Small intestine (tissue), 7 donors: ENCODE measurements at regions not wholly inside any gene's neighbourhood (a gene's known extent, or its start where the extent isn't known, plus 50 kb on each side); places are given as distances from the start of the nearest gene placed in this dataset.
"Not testable (repeated sequence)": the region's sequence is repeated elsewhere in the genome, so short reads cannot be mapped to it uniquely, and the experiment has no call there.

Experiments
- DNase-seq, 2 donors: peaks; one replicate each; pipeline versions ENCODE4 v3.0.0 to v3.0.0-alpha.2; 2013
- FAIRE-seq: peaks from 2 replicates; lab custom pipeline; 2012; peaks lifted over from hg19 to GRCh38; lab: Jason Lieb, UNC
- H3K27ac ChIP-seq, 3 donors: one replicate each; pipeline ENCODE4 v1.5.1; 2013; ENCODE audit warnings: low read length in 2 of 3, mild to moderate bottlenecking in 2 of 3, control low read depth in 1 of 3, inconsistent platforms in 1 of 3, low read depth in 1 of 3, moderate library complexity in 1 of 3
- H3K27me3 ChIP-seq, 3 donors: one replicate each; pipeline ENCODE4 v1.6.1; 2013; ENCODE audit warnings: low read length in 3 of 3, inconsistent platforms in 1 of 3; ENCODE audit not compliant: control insufficient read depth in 3 of 3, insufficient read depth in 3 of 3
- H3K36me3 ChIP-seq, 3 donors: one replicate each; pipeline ENCODE4 v1.6.1; 2013; ENCODE audit warnings: low read length in 3 of 3, inconsistent platforms in 1 of 3, low read depth in 1 of 3, mild to moderate bottlenecking in 1 of 3, moderate library complexity in 1 of 3; ENCODE audit not compliant: control insufficient read depth in 3 of 3, insufficient read depth in 2 of 3
- H3K4me1 ChIP-seq, 3 donors: one replicate each; pipeline ENCODE4 v1.6.1; 2013; ENCODE audit warnings: low read length in 2 of 3, inconsistent platforms in 1 of 3, low read depth in 1 of 3, mild to moderate bottlenecking in 1 of 3, moderate library complexity in 1 of 3; ENCODE audit not compliant: control insufficient read depth in 3 of 3, insufficient read depth in 2 of 3
- H3K4me3 ChIP-seq, 3 donors: one replicate each; pipeline ENCODE4 v1.5.1; 2013; ENCODE audit warnings: low read length in 3 of 3, control low read depth in 1 of 3, inconsistent platforms in 1 of 3, low read depth in 1 of 3, mild to moderate bottlenecking in 1 of 3, moderate library complexity in 1 of 3
- H3K9me3 ChIP-seq, 2 donors: one replicate each; pipeline ENCODE4 v1.6.1; 2013; ENCODE audit warnings: low read depth in 1 of 2, low read length in 1 of 2; ENCODE audit not compliant: control insufficient read depth in 2 of 2, insufficient read depth in 1 of 2
- WGBS, 3 donors: extraction: QIAGEN DNeasy Blood & Tissue Kit; methylation state at CpG; one replicate each; pipeline ENCODE4 v1.1.7; 2013; 5-methylcytosine and 5-hydroxymethylcytosine counted together
- donor health status: healthy with polysubstance abuse.
- donor health status: control.
- donor health status: control.
- donor health status: Bipolar disorder and iron deficiency.
- donor health status: healthy.

DNA sequence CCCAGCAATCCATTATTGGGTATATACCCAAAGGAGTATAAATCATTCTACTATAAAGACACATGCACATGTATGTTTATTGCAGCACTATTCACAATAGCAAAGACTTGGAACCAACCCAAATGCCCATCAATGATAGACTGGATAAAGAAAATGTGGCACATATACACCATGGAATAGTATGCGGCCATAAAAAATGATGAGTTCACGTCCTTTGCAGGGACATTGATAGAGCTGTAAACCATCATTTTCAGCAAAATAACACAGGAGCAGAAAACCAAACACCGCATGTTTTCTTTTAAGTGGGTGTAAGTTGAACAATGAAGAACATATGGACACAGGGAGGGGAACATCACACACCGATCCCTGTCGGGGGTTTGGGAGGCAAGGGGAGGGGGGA, 56.7 kb downstream of the PALS2 start:
- WGBS, 3 donors = 97 to 99% (median 97%) methylated on average over 5 of the region's 5 CpGs
- H3K36me3 ChIP-seq, H3K9me3 ChIP-seq, H3K27ac ChIP-seq, H3K4me3 ChIP-seq, FAIRE-seq, H3K27me3 ChIP-seq, H3K4me1 ChIP-seq, DNase-seq: not testable (repeated sequence)

DNA sequence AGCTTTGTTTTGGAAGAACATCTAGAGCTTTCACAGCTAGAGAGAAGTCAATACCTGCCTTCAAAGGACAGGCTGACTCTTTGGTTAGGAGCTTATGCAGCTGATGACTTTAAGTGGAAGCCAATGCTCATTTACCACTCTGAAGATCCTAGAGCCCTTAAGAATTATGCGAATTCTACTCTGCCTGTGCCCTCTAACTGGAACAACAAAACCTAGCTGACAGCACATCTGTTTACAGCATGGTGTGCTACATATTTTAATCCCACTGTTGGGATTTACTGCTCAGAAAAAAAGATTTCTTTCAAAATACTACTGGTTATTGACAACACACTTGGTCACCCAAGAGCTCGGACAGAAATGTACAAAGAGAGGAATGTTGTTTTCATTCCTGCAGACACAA, 57.3 kb downstream of the PALS2 start:
- no peak for FAIRE-seq

DNA sequence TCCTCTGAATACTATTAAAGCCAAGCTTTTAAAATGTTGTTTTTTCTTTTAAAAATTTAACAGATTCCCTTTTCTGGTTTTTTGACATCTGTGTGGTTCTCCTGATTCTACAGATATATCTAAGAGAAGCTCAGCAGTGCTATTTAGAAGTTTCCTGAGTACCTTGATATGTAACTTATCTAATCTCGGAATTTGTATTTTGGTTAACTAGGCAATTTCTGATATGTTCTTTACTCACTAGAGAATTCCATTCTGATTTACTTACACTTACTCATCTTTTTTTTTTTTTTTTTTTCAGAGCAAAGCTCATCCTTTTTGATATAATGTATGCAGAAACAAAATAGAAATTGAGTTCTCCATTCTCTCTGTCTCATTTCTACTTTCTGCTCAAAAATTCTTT, 63.8 kb downstream of the PALS2 start:
- WGBS, 3 donors = 93 to 96% (median 95%) methylated on average over 1 of the region's 1 CpG
- DNase-seq = no peak
- Histone ChIP-seq H3K4me1 (no peaks in the 10 kb centered on the region), H3K4me3 (no peak overlapping the region), H3K27ac (no peak overlapping the region), H3K9me3 (no peaks in the 10 kb centered on the region), H3K27me3 (no peaks in the 10 kb centered on the region), H3K36me3 (no peaks in the 10 kb centered on the region)
- peak; percentile 5 for FAIRE-seq

More for the DNA sequence above, 57.3 kb downstream of the PALS2 start:
- no peaks in the 10 kb centered on the region for H3K36me3 ChIP-seq
- H3K27ac ChIP-seq = no peak overlapping the region
- WGBS, 3 donors = 91 to 95% (median 92%) methylated on average over 2 of the region's 2 CpGs
- H3K4me3 ChIP-seq = no peak overlapping the region
- H3K4me1 ChIP-seq = no peaks in the 10 kb centered on the region
- no peaks in the 10 kb centered on the region for H3K9me3 ChIP-seq
- no peaks in the 10 kb centered on the region for H3K27me3 ChIP-seq
- no peak for DNase-seq

DNA sequence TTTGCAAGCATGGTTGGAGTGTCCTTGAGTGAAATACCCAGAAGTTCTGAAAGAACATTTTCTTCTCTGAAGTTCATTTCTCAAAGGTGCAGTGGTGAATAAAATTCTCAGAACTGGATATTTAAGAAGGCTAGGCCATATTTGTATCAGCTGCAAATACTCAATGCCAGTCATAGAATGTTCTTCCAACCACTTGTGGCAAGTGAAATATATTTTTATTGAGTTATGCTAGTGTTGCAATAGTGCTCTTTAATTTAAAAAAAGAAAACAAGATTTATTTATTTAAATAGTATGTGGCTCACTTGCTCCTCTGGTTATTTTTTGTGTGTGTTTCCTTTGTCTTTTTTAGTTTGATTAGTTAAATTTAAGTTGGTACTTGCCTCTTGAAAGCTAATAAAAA, 64.5 kb downstream of the PALS2 start:
- FAIRE-seq (no peak), DNase-seq (no peak)
- Histone ChIP-seq H3K4me1 (no peaks in the 10 kb centered on the region), H3K27ac (no peak overlapping the region), H3K27me3 (no peaks in the 10 kb centered on the region), H3K36me3 (no peaks in the 10 kb centered on the region), H3K9me3 (no peaks in the 10 kb centered on the region), H3K4me3 (no peak overlapping the region)

DNA sequence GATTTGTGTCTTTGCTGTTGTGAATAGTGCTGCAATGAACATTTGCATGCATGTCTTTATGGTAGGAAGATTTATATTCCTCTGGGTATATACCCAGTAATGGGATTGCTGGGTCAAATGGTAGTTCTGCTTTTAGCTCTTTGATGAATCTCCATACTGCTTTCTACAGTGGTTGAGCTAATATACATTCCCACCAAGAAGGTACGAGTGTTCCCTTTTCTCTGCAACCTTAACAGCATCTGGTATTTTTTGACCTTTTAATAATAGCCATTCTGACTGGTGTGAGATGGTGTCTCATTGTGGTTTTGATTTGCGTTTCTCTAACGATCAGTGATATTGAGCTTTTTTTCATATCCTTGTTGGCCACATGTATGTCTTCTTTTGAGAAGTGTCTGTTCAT, 71.3 kb downstream of the PALS2 start:
- not testable (repeated sequence) for FAIRE-seq, H3K4me3 ChIP-seq
- WGBS, 3 donors = 90 to 93% (median 92%) methylated on average over 3 of the region's 3 CpGs

More for the DNA sequence above, 71.3 kb downstream of the PALS2 start:
- H3K27me3 ChIP-seq, DNase-seq, H3K27ac ChIP-seq, H3K4me1 ChIP-seq, H3K36me3 ChIP-seq, H3K9me3 ChIP-seq: not testable (repeated sequence)
